ENCODE measurements at regions not wholly inside any gene's neighbourhood (a gene's known extent, or its start where the extent isn't known, plus 50 kb on each side); places are given as distances from the start of the nearest gene placed in this dataset.

DNA sequence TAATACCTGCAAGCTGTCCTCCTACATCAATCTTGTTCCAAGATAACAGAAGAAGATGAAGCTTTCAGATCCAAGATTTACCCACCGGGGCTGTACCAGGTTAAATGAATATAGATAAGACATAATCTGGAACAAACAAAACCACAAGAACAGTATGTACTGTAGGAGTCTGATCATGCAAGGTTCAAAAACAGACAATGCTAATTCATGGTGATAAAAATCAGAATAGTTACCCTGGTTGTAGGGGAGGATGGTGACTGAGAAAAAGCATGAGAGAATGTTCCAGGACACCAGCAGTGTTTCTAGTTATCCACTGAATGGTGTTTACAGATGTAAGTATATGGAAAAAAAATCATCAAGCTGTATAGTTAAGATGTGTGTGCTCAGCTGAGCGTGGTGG, 211.6 kb upstream of the TBL1X start:
- Histone ChIP-seq H3K9me3 (no peaks in the 10 kb centered on the region), H3K4me3 (ENCODE audit: low read depth, low read length) (no peak overlapping the region), H3K27me3 (replicated peaks; ENCODE audit: control insufficient read depth, insufficient read depth, low read length) (no peaks in the 10 kb centered on the region; the same call in 1 of the 2 replicates), H3K4me1 (no peaks in the 10 kb centered on the region), H3K36me3 (ENCODE audit: control insufficient read depth, insufficient read depth, low read length) (no peaks in the 10 kb centered on the region)
- Mint-ChIP-seq H3K4me3 (ENCODE audit: unreplicated experiment) (no peak overlapping the region), H3K9me3 (ENCODE audit: unreplicated experiment) (no peaks in the 10 kb centered on the region), H3K4me1 (ENCODE audit: low read depth, unreplicated experiment) (no peaks in the 10 kb centered on the region), H3K36me3 (ENCODE audit: insufficient read depth, unreplicated experiment) (no peaks in the 10 kb centered on the region), H3K27ac (ENCODE audit: unreplicated experiment) (no peak overlapping the region), H3K27me3 (ENCODE audit: insufficient read depth, unreplicated experiment) (no peaks in the 10 kb centered on the region)
- intact Hi-C loops (cut with micrococcal nuclease; ENCODE audit: unreplicated experiment): no loop called here
- CTCF ChIA-PET: no interaction called here
- POLR2A ChIA-PET: no interaction called here
- TF ChIP-seq, protein P1, sequence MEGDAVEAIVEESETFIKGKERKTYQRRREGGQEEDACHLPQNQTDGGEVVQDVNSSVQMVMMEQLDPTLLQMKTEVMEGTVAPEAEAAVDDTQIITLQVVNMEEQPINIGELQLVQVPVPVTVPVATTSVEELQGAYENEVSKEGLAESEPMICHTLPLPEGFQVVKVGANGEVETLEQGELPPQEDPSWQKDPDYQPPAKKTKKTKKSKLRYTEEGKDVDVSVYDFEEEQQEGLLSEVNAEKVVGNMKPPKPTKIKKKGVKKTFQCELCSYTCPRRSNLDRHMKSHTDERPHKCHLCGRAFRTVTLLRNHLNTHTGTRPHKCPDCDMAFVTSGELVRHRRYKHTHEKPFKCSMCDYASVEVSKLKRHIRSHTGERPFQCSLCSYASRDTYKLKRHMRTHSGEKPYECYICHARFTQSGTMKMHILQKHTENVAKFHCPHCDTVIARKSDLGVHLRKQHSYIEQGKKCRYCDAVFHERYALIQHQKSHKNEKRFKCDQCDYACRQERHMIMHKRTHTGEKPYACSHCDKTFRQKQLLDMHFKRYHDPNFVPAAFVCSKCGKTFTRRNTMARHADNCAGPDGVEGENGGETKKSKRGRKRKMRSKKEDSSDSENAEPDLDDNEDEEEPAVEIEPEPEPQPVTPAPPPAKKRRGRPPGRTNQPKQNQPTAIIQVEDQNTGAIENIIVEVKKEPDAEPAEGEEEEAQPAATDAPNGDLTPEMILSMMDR (IDR thresholded peaks at IDR 0.05; ENCODE audit: insufficient read depth in 1 of 2, low read depth in 1 of 2, low read length in 1 of 2, severe bottlenecking in 1 of 2, unreplicated experiment in 1 of 2): no peak
- no TSS peak for BruUV-seq (replicated peaks)
- DNase-seq: no peak

DNA sequence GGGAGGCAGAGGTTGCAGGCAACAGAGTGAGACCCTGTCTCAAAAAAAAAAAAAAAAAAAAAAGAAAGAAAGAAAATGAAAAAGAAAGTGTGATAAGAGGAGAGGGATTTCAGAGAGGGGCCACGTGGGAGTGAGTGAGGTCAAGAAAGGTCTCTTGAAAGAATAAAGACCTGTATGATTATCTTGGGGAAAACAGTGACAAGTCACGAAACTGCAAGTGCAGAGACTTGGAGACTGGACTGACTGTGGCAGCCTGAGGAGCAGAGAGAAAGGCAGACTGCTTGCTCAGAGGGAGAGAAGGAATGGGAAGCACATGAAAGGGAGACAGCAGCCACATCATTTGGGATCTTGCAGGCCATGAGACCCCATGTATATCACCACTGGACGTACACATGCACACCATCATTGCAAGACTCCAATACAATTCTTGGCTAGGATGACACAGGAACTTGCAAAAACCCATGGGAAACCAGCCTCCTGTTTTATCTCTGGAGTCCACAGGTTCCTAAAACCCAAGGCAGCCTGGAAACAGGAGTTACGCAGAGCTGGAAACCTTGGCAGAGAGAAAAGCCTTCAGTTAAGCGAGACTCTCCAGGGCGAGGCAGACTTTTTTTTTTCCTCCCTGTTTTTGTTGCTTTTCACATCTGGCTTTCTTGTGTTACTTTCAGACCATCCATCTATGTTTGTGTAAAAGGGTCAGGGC, 207.0 kb upstream of the TBL1X start:
- peaks cover 10% of the 10 kb centered on the region for H3K9me3 Mint-ChIP-seq (ENCODE audit: unreplicated experiment)
- Histone ChIP-seq H3K9me3 (no peaks in the 10 kb centered on the region), H3K4me3 (ENCODE audit: low read depth, low read length) (no peak overlapping the region), H3K4me1 (no peaks in the 10 kb centered on the region), H3K36me3 (ENCODE audit: control insufficient read depth, insufficient read depth, low read length) (no peaks in the 10 kb centered on the region), H3K27me3 (replicated peaks; ENCODE audit: control insufficient read depth, insufficient read depth, low read length) (no peaks in the 10 kb centered on the region)
- TF ChIP-seq, protein P1 (IDR thresholded peaks at IDR 0.05; ENCODE audit: insufficient read depth in 1 of 2, low read depth in 1 of 2, low read length in 1 of 2, severe bottlenecking in 1 of 2, unreplicated experiment in 1 of 2): no peak
- no TSS peak for BruUV-seq (replicated peaks)
- H3K4me1 Mint-ChIP-seq (ENCODE audit: low read depth, unreplicated experiment): no peaks in the 10 kb centered on the region
- H3K27ac Mint-ChIP-seq (ENCODE audit: unreplicated experiment): no peak overlapping the region
- intact Hi-C loops (cut with micrococcal nuclease; ENCODE audit: unreplicated experiment): no loop called here
- H3K4me3 Mint-ChIP-seq (ENCODE audit: unreplicated experiment): no peak overlapping the region
- no peaks in the 10 kb centered on the region for H3K36me3 Mint-ChIP-seq (ENCODE audit: insufficient read depth, unreplicated experiment)
- H3K27me3 Mint-ChIP-seq (ENCODE audit: insufficient read depth, unreplicated experiment): no peaks in the 10 kb centered on the region
- CTCF ChIA-PET: no interaction called here
- POLR2A ChIA-PET: no interaction called here
- DNase-seq: no peak

DNA sequence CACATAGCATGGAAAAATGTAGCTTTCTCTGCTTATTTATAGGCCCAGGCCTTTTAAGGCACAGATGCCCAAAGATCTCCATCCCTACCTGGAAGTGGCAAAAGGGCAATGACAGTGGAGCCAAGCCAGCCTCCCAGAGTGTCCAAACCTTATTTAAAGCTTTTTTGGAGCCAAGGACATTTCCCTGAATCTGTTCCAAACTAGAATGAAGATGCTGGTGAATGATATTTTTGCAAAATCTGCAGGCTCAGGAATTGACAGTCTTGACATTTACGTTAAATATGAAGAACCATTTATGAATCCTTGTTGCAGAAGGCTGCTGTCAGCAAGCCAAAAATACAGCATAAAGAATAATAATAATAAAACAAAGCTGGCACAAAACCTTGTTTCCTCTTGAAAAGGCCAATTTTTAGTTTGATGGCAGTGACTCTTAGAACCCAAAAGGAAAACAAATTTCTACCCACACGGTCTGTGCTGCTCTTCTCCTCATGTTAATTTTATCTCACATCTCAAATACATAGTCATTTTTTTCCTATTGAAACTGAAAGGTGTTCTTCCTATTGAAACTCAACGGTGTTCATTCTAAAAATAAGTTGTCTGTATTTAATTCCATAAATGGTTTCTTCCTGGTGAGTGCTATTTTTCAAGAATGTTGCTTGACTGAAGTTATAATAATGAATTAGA, 206.3 kb upstream of the TBL1X start:
- CTCF ChIA-PET: no interaction called here
- no TSS peak for BruUV-seq (replicated peaks)

More for the DNA sequence above, 206.3 kb upstream of the TBL1X start:
- intact Hi-C loops (cut with micrococcal nuclease; ENCODE audit: unreplicated experiment): no loop called here
- H3K27ac Mint-ChIP-seq (ENCODE audit: unreplicated experiment): no peak overlapping the region
- POLR2A ChIA-PET: no interaction called here
- DNase-seq: no peak
- H3K4me1 Mint-ChIP-seq (ENCODE audit: low read depth, unreplicated experiment): no peaks in the 10 kb centered on the region
- H3K4me3 Mint-ChIP-seq (ENCODE audit: unreplicated experiment): no peak overlapping the region
- H3K9me3 Mint-ChIP-seq (ENCODE audit: unreplicated experiment): peaks cover 10% of the 10 kb centered on the region
- TF ChIP-seq, protein P1 (IDR thresholded peaks at IDR 0.05; ENCODE audit: insufficient read depth in 1 of 2, low read depth in 1 of 2, low read length in 1 of 2, severe bottlenecking in 1 of 2, unreplicated experiment in 1 of 2): no peak
- H3K27me3 ChIP-seq (replicated peaks; ENCODE audit: control insufficient read depth, insufficient read depth, low read length): no peaks in the 10 kb centered on the region
- no peaks in the 10 kb centered on the region for H3K36me3 ChIP-seq (ENCODE audit: control insufficient read depth, insufficient read depth, low read length)
- H3K4me1 ChIP-seq: no peaks in the 10 kb centered on the region
- H3K27me3 Mint-ChIP-seq (ENCODE audit: insufficient read depth, unreplicated experiment): no peaks in the 10 kb centered on the region
- no peaks in the 10 kb centered on the region for H3K36me3 Mint-ChIP-seq (ENCODE audit: insufficient read depth, unreplicated experiment)
- no peak overlapping the region for H3K4me3 ChIP-seq (ENCODE audit: low read depth, low read length)
- H3K9me3 ChIP-seq: no peaks in the 10 kb centered on the region

Measured in Caco-2 (cell line).